Stimulated activated naive B cell treated with anti-CD40 and anti-IgM and Interleukin-4, amounts not matched to agents 10 μg/mL and 1 μg/mL and 100 μg/mL, for 72 hours (primary cell): ENCODE measurements at regions not wholly inside any gene's neighbourhood (a gene's known extent, or its start where the extent isn't known, plus 50 kb on each side); places are given as distances from the start of the nearest gene placed in this dataset.
A peak's percentile ranks its signal among the peaks of the same experiment; 100 is the strongest.
"Not testable (repeated sequence)": the region's sequence is repeated elsewhere in the genome, so short reads cannot be mapped to it uniquely, and the experiment has no call there.

ENCODE experiments used
- ATAC-seq, 2 donors: fragments of 150-1000 bp; cut with Tn5 transposase; replicated peaks; 2 replicates each; pipeline ENCODE4 v1.10.0; 2021; ENCODE audit warnings: moderate library complexity in 1 of 2
- DNase-seq: peaks from one replicate; pipeline ENCODE4 v3.0.0; 2021
- H3K27ac Mint-ChIP-seq: one replicate; pipeline ENCODE4 v1.8.0; 2022; ENCODE audit warnings: mild to moderate bottlenecking, mixed read lengths
- H3K27me3 Mint-ChIP-seq, 2 donors: one replicate each; pipeline ENCODE4 v1.8.0; 2022; ENCODE audit warnings: mixed read lengths in 2 of 2
- H3K36me3 Mint-ChIP-seq, 2 donors: one replicate each; pipeline ENCODE4 v1.8.0; 2022; ENCODE audit warnings: mixed read lengths in 2 of 2, mild to moderate bottlenecking in 1 of 2
- H3K4me1 Mint-ChIP-seq, 2 donors: one replicate each; pipeline ENCODE4 v1.8.0; 2022; ENCODE audit warnings: mixed read lengths in 2 of 2, mild to moderate bottlenecking in 1 of 2
- H3K4me3 Mint-ChIP-seq, 2 donors: one replicate each; pipeline ENCODE4 v1.8.0; 2022; ENCODE audit warnings: mild to moderate bottlenecking in 2 of 2, mixed read lengths in 2 of 2, moderate library complexity in 1 of 2
- H3K9me3 Mint-ChIP-seq, 2 donors: one replicate each; pipeline ENCODE4 v1.8.0; 2022; ENCODE audit warnings: mixed read lengths in 2 of 2, mild to moderate bottlenecking in 1 of 2

DNA sequence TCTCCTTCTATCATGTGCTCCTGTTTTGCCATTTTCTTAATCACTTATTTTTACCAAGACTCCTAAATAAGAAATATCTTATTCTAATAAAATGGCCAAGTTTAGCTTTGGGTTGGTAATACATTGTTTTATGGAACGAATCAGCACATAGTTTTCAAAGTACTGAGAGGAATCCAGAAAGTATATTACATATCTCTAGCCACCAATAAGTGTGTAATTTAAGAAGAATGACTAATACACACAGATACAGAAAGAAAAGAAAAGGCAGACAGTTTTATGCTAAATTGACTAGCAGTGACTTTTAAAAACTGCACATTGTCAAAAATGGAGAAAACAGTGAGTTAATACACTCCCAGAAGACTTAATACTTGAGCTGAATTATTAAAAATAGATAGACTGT, 167.0 kb upstream of the IL15 start:
- no peak for DNase-seq
- peaks cover 0 to 1% of the 10 kb centered on the region in 2 donors for H3K9me3 Mint-ChIP-seq
- no peaks in the 10 kb centered on the region for H3K27me3 Mint-ChIP-seq
- no peak overlapping the region for H3K27ac Mint-ChIP-seq
- no peak overlapping the region for H3K4me3 Mint-ChIP-seq
- no peak for ATAC-seq
- no peaks in the 10 kb centered on the region for H3K36me3 Mint-ChIP-seq
- no peaks in the 10 kb centered on the region for H3K4me1 Mint-ChIP-seq

- ATAC-seq (no peak), DNase-seq (no peak)
- Mint-ChIP-seq H3K4me1 (no peaks in the 10 kb centered on the region), H3K27ac (no peak overlapping the region), H3K27me3 (no peaks in the 10 kb centered on the region), H3K36me3 (no peaks in the 10 kb centered on the region), H3K9me3 (peaks cover 0 to 3% of the 10 kb centered on the region in 2 donors), H3K4me3 (no peak overlapping the region)
These were observed 163.3 kb upstream of the IL15 start for GRCh38 chr4:141473026-141473540.

- Mint-ChIP-seq H3K27ac (no peak overlapping the region), H3K27me3 (no peaks in the 10 kb centered on the region), H3K4me1 (no peaks in the 10 kb centered on the region), H3K36me3 (no peaks in the 10 kb centered on the region), H3K9me3 (peaks cover 0 to 3% of the 10 kb centered on the region in 2 donors), H3K4me3 (no peak overlapping the region)
- DNase-seq, result no peak
- no peak for ATAC-seq
These were observed 162.4 kb upstream of the IL15 start for GRCh38 chr4:141473952-141474351.

GRCh38 chr4:141480950-141481349, 155.4 kb upstream of the IL15 start:
- Mint-ChIP-seq H3K4me1 (no peaks in the 10 kb centered on the region), H3K9me3 (peaks cover 19 to 23% of the 10 kb centered on the region in 2 donors), H3K4me3 (no peak overlapping the region), H3K27ac (no peak overlapping the region), H3K27me3 (no peaks in the 10 kb centered on the region), H3K36me3 (peaks cover 0 to 1% of the 10 kb centered on the region in 2 donors)
- DNase-seq, result no peak
- no peak for ATAC-seq

DNA sequence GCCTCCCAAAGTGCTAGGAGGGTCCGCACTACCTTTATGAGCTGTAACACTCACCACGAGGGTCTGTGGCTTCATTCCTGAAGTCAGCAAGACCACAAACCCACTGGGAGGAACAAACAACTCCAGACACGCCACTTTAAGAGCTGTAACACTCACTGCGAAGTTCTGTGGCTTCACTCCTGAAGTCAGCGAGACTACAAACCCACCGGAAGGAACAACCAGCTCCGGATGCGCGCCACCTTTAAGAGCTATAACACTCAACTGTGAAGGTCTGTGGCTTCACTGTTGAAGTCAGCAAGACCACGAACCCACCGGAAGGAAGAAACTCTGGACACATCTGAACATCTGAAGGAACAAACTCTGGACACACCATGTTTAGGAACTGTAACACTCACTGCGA, 152.1 kb upstream of the IL15 start:
- H3K9me3 Mint-ChIP-seq, result peaks cover 20 to 27% of the 10 kb centered on the region in 2 donors
- not testable (repeated sequence) for H3K36me3 Mint-ChIP-seq, H3K27ac Mint-ChIP-seq, H3K4me1 Mint-ChIP-seq, H3K4me3 Mint-ChIP-seq, H3K27me3 Mint-ChIP-seq, ATAC-seq, DNase-seq

DNA sequence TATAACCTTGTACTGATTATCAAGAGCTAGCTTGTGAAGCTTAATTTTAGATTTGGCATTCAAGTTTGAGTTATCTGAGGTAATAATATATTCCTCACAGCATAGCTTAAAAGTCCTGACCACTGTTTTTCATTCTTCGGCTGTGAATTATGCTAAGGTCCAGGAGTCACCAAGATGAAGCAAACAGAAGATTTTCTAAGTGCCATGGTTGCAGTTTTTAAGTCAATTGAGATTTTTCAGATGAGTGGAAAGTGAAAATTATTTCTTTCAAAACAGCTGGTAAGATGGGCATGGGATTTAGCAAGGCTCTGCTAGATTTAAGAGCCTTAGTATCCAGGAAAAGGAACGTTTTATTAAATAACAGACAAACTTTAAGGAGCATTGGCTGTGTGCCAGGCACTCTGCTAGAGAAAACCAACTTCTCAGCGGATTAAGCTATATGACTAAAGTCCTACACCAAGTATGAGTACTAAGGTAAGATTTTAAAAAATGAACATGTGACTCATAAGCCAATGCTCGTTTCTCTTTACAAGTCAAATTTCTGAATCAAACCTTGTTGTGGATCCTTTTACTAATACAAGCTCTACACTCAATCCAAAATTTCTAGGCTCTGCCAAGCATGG, 149.9 kb upstream of the IL15 start:
- ATAC-seq, result no peak
- no peaks in the 10 kb centered on the region for H3K27me3 Mint-ChIP-seq
- H3K36me3 Mint-ChIP-seq, result no peaks in the 10 kb centered on the region
- no peak for DNase-seq
- peaks cover 8% of the 10 kb centered on the region in 2 donors for H3K9me3 Mint-ChIP-seq
- no peak overlapping the region for H3K27ac Mint-ChIP-seq
- H3K4me1 Mint-ChIP-seq, result no peaks in the 10 kb centered on the region
- H3K4me3 Mint-ChIP-seq, result no peak overlapping the region

GRCh38 chr4:141497627-141498026, 138.8 kb upstream of the IL15 start:
- ATAC-seq (peak; percentile 62 to 80), DNase-seq (no peak)
- Mint-ChIP-seq H3K27ac (no peak overlapping the region), H3K27me3 (no peaks in the 10 kb centered on the region), H3K4me1 (no peaks in the 10 kb centered on the region), H3K9me3 (no peaks in the 10 kb centered on the region), H3K36me3 (no peaks in the 10 kb centered on the region), H3K4me3 (no peak overlapping the region)

- Mint-ChIP-seq H3K27ac (no peak overlapping the region), H3K36me3 (no peaks in the 10 kb centered on the region), H3K9me3 (peaks cover 2 to 3% of the 10 kb centered on the region in 2 donors), H3K4me1 (peaks cover 0 to 2% of the 10 kb centered on the region in 2 donors), H3K27me3 (no peaks in the 10 kb centered on the region), H3K4me3 (no peak overlapping the region)
- ATAC-seq (no peak), DNase-seq (no peak)
These were observed 137.0 kb upstream of the IL15 start for GRCh38 chr4:141499261-141499853.

- H3K27ac Mint-ChIP-seq, result no peak overlapping the region
- no peak for ATAC-seq
- H3K36me3 Mint-ChIP-seq, result no peaks in the 10 kb centered on the region
- peaks cover 0 to 2% of the 10 kb centered on the region in 2 donors for H3K4me1 Mint-ChIP-seq
- no peak overlapping the region for H3K4me3 Mint-ChIP-seq
- H3K27me3 Mint-ChIP-seq, result no peaks in the 10 kb centered on the region
- peaks cover 2 to 3% of the 10 kb centered on the region in 2 donors for H3K9me3 Mint-ChIP-seq
- DNase-seq, result no peak
These were observed 135.0 kb upstream of the IL15 start for GRCh38 chr4:141501395-141501794.

GRCh38 chr4:141501931-141502330, 134.5 kb upstream of the IL15 start:
- H3K36me3 Mint-ChIP-seq, result no peaks in the 10 kb centered on the region
- no peak overlapping the region for H3K27ac Mint-ChIP-seq
- peaks cover 2 to 3% of the 10 kb centered on the region in 2 donors for H3K9me3 Mint-ChIP-seq
- H3K27me3 Mint-ChIP-seq, result no peaks in the 10 kb centered on the region
- peaks cover 0 to 2% of the 10 kb centered on the region in 2 donors for H3K4me1 Mint-ChIP-seq
- ATAC-seq (no peak), DNase-seq (no peak)
- no peak overlapping the region for H3K4me3 Mint-ChIP-seq

DNA sequence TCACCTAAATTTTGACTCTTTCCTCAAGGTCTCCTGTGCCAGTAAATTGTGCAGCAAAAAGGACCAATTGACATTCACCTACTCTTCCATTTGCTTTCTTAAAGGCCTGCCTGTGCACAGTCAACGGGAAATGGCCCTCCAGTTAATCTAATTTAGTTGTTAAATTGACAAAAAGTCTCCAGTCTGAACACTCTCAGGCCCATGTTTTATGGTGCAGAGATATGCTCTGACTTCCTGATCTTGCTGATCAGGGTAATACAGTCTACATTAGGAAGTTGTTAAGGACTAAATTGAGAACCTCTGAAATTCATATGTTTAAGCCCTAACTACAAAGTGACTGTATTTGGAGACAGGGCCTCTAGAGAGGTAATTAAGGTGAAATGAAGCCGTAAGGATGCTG, 133.6 kb upstream of the IL15 start:
- Mint-ChIP-seq H3K36me3 (no peaks in the 10 kb centered on the region), H3K27ac (no peak overlapping the region), H3K9me3 (peaks cover 3% of the 10 kb centered on the region in 2 donors), H3K4me1 (peaks cover 0 to 2% of the 10 kb centered on the region in 2 donors), H3K27me3 (no peaks in the 10 kb centered on the region), H3K4me3 (no peak overlapping the region)
- no peak for DNase-seq
- no peak for ATAC-seq

GRCh38 chr4:141503260-141503659, 133.1 kb upstream of the IL15 start:
- DNase-seq, result no peak
- Mint-ChIP-seq H3K4me3 (no peak overlapping the region), H3K27ac (no peak overlapping the region), H3K27me3 (no peaks in the 10 kb centered on the region), H3K36me3 (no peaks in the 10 kb centered on the region), H3K4me1 (peaks cover 0 to 2% of the 10 kb centered on the region in 2 donors), H3K9me3 (peaks cover 3 to 6% of the 10 kb centered on the region in 2 donors)
- no peak for ATAC-seq

DNA sequence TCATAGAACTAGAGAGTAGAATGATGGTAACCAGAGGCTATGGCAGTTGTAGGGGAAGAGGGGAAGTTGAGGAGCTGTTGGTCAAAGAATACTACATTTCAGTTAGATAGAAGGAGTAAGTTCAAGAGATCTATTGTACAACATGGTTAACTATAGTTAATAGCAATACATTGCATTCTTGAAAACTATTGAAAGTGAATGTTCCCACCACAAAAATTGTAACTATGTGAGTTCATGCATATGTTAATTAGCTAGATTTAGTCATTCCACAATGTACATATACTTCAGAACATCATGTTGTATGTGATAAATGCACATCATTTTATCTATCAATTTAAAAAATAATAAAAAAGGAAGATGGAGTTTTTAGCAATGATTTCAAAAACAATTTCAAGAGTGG, 125.3 kb upstream of the IL15 start:
- peaks cover 0 to 3% of the 10 kb centered on the region in 2 donors for H3K36me3 Mint-ChIP-seq
- H3K4me3 Mint-ChIP-seq, result no peak overlapping the region
- H3K27ac Mint-ChIP-seq, result no peak overlapping the region
- no peaks in the 10 kb centered on the region for H3K27me3 Mint-ChIP-seq
- H3K4me1 Mint-ChIP-seq, result no peaks in the 10 kb centered on the region
- peaks cover 7 to 11% of the 10 kb centered on the region in 2 donors for H3K9me3 Mint-ChIP-seq
- no peak for DNase-seq
- ATAC-seq, result no peak

- H3K9me3 Mint-ChIP-seq, result peaks cover 3 to 4% of the 10 kb centered on the region in 2 donors
- no peaks in the 10 kb centered on the region for H3K4me1 Mint-ChIP-seq
These were observed 122.5 kb upstream of the IL15 start for GRCh38 chr4:141513866-141514265.

GRCh38 chr4:141518222-141518621, 118.2 kb upstream of the IL15 start:
- Mint-ChIP-seq H3K4me3 (no peak overlapping the region), H3K27ac (no peak overlapping the region), H3K9me3 (no peaks in the 10 kb centered on the region), H3K4me1 (no peaks in the 10 kb centered on the region), H3K36me3 (no peaks in the 10 kb centered on the region), H3K27me3 (no peaks in the 10 kb centered on the region)
- ATAC-seq (no peak), DNase-seq (no peak)

More at GRCh38 chr4:141513866-141514265, 122.5 kb upstream of the IL15 start:
- Mint-ChIP-seq H3K27ac (no peak overlapping the region), H3K4me3 (no peak overlapping the region), H3K36me3 (peaks cover 0 to 3% of the 10 kb centered on the region in 2 donors), H3K27me3 (no peaks in the 10 kb centered on the region)
- DNase-seq (no peak), ATAC-seq (no peak)
